Panc1 (cell line): ENCODE measurements at regions not wholly inside any gene's neighbourhood (a gene's known extent, or its start where the extent isn't known, plus 50 kb on each side); places are given as distances from the start of the nearest gene placed in this dataset.

Experiments used
- POLR2AphosphoS5 ChIP-seq: IDR thresholded peaks from 2 replicates; pipeline ENCODE4 v1.6.1; 2012; ENCODE audit warnings: mild to moderate bottlenecking, low read depth, low read length, moderate library complexity
- SIN3A ChIP-seq: IDR thresholded peaks from 2 replicates; pipeline ENCODE4 v1.6.1; 2012; ENCODE audit warnings: low read depth, mild to moderate bottlenecking, low read length, moderate library complexity, borderline replicate concordance; ENCODE audit not compliant: insufficient read depth
- TCF7L2 ChIP-seq: IDR thresholded peaks from 2 replicates; pipeline ENCODE4 v1.6.1; 2011; ENCODE audit warnings: mild to moderate bottlenecking, low read depth, low read length, inconsistent platforms
- TF ChIP-seq, protein P1 (sequence below), 2 experiments: IDR thresholded peaks; 2 replicates each; pipeline ENCODE4 v1.6.1; 2011 to 2012; ENCODE audit warnings: low read depth in 2 of 2, control low read depth in 1 of 2, low read length in 1 of 2, mild to moderate bottlenecking in 1 of 2, moderate library complexity in 1 of 2; ENCODE audit not compliant: insufficient read depth in 1 of 2
- TF ChIP-seq, protein P2 (sequence below): fragments of 450-650 bp; IDR thresholded peaks from 2 replicates; pipeline ENCODE4 v1.5.1; 2017; ENCODE audit warnings: mild to moderate bottlenecking

DNA sequence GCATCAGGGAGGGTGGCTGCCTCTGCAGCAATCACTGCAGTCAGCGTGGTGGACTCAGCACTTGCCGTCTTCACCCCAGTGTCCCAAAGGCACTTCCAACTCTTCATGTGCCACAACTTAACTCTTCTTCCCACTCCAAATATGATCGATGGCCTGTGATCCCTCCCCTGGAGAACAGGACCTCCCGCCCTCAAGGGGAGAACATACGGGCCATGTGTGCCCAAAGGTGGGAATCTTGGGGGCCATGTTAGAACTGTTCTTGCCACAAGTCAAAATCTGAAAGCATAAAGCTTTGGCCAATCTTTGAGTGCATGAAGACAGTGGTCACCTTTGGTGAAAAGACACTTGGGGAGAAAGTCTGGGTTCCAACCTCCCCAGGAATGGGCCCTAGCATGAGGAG lies 368.5 kb upstream of the MGMT start:
- TF ChIP-seq, protein P1, sequence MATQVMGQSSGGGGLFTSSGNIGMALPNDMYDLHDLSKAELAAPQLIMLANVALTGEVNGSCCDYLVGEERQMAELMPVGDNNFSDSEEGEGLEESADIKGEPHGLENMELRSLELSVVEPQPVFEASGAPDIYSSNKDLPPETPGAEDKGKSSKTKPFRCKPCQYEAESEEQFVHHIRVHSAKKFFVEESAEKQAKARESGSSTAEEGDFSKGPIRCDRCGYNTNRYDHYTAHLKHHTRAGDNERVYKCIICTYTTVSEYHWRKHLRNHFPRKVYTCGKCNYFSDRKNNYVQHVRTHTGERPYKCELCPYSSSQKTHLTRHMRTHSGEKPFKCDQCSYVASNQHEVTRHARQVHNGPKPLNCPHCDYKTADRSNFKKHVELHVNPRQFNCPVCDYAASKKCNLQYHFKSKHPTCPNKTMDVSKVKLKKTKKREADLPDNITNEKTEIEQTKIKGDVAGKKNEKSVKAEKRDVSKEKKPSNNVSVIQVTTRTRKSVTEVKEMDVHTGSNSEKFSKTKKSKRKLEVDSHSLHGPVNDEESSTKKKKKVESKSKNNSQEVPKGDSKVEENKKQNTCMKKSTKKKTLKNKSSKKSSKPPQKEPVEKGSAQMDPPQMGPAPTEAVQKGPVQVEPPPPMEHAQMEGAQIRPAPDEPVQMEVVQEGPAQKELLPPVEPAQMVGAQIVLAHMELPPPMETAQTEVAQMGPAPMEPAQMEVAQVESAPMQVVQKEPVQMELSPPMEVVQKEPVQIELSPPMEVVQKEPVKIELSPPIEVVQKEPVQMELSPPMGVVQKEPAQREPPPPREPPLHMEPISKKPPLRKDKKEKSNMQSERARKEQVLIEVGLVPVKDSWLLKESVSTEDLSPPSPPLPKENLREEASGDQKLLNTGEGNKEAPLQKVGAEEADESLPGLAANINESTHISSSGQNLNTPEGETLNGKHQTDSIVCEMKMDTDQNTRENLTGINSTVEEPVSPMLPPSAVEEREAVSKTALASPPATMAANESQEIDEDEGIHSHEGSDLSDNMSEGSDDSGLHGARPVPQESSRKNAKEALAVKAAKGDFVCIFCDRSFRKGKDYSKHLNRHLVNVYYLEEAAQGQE (IDR thresholded peaks at IDR 0.05; ENCODE audit: insufficient read depth in 1 of 2, low read depth in 2 of 2, low read length in 1 of 2): no peak
- TF ChIP-seq, protein P2, sequence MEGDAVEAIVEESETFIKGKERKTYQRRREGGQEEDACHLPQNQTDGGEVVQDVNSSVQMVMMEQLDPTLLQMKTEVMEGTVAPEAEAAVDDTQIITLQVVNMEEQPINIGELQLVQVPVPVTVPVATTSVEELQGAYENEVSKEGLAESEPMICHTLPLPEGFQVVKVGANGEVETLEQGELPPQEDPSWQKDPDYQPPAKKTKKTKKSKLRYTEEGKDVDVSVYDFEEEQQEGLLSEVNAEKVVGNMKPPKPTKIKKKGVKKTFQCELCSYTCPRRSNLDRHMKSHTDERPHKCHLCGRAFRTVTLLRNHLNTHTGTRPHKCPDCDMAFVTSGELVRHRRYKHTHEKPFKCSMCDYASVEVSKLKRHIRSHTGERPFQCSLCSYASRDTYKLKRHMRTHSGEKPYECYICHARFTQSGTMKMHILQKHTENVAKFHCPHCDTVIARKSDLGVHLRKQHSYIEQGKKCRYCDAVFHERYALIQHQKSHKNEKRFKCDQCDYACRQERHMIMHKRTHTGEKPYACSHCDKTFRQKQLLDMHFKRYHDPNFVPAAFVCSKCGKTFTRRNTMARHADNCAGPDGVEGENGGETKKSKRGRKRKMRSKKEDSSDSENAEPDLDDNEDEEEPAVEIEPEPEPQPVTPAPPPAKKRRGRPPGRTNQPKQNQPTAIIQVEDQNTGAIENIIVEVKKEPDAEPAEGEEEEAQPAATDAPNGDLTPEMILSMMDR: no peak
- TF ChIP-seq SIN3A: no peak
- no peak for TF ChIP-seq POLR2AphosphoS5
- TF ChIP-seq TCF7L2: no peak
